Right renal cortex interstitium (tissue), 3 donors: ENCODE measurements at regions not wholly inside any gene's neighbourhood (a gene's known extent, or its start where the extent isn't known, plus 50 kb on each side); places are given as distances from the start of the nearest gene placed in this dataset.
"Not testable (repeated sequence)": the region's sequence is repeated elsewhere in the genome, so short reads cannot be mapped to it uniquely, and the experiment has no call there.

Source experiments
- DNase-seq, 3 donors: peaks; one replicate each; pipeline ENCODE4 v3.0.0-alpha.2; 2013; ENCODE audit warnings: low read depth in 3 of 3, low spot score in 2 of 3

DNA sequence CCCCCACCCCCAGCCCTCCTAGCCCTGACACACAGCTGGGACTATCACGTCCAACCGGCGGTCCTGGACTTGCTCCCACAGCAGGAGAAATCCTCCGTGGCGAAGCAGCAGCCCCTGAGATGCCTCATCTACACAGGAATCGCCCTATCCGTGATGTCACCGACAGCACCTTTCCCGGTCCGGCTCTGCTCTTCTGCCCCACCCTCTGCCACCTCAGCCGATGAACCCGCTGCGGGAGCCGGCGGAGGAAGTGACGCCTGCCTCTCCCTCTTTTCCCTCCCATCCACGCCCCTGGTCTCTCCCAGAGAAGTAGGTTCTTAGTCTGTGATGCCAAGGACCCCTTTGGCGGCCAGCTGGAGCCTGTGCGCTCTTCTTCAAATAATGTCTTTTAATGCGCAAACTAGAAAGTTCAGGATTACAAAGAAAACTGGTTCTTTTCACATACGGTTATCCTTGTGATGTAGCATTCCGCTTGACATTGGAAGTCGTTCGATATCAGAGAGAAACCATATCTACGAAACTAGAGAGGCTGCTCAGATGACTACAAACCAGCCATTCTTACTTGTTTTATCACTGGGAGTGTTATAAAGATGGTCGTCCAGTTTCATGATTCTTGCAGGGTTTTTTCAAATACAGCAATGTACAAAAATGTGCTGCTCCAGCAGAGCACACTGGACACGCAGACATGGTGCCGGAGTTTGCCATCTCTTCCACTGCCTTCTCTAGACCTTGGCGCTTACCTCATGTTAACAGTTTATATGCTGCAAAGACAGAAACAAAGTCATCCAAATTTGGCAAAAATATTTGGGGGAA, 120.3 kb downstream of the PPIAL4G start:
- no peak for DNase-seq

- peak in 1 of 3 donors; percentile 21 for DNase-seq
These were observed 120.9 kb downstream of the PPIAL4G start for GRCh38 chr1:148362216-148362611.

DNA sequence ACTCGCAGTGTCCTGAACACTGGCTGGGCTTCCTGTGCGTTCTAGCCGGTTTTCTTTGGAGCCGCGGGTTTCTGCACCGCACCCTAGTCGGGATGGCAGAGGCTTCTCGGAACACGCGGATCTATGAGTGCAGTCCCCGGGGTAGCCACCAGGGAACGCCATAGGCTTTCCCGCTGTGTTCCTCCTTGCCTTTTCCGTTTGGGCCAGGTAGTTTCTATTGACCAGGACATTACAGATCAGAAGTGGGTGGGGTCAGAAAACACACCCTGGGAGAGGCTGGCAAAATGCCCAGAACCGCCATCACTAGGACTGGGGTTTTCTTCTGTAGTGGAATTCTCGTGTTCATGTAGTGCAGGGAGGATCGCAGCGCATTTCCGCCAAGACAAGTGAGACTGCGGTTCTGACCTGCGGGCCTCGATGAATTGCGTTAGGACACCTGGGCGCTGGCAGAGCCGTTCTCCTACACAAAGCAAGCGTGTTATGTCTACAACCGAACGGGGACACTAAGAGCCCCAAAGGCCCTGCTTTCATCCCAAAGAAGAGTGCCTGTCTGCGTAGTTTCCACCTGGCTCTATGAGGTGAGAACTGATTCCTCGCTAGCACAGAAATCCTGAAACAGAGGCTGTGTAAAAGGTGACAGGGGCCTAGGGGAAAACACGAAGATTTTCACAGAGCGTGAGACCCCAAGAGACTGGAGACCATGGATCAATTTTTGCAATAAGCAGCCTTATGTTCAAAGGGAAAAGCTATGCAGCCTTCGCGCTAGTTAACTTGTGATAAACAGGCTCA, 121.5 kb downstream of the PPIAL4G start:
- DNase-seq, result peak in 1 of 3 donors; percentile 25

- DNase-seq, result no peak
These were observed 126.1 kb downstream of the PPIAL4G start for GRCh38 chr1:148357037-148357436.

DNA sequence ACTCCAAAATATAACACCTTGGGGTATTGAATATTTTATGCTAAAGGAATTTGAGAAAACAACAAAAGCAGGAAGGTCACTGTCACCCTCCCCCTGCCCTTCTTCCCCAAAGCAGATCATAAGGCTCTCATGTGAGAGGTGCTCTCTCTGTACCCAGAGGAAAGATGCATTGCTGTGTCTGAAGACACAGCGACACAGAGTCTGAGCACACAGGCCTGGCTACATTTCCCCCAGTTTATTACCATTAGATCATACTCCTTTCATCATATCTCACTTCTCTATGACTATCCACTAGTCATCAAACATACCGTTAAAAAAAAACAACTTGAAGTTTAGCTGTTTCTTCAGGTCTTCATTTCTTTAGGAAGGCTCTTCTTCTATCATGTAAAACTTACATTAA, 127.1 kb downstream of the PPIAL4G start:
- no peak for DNase-seq

DNA sequence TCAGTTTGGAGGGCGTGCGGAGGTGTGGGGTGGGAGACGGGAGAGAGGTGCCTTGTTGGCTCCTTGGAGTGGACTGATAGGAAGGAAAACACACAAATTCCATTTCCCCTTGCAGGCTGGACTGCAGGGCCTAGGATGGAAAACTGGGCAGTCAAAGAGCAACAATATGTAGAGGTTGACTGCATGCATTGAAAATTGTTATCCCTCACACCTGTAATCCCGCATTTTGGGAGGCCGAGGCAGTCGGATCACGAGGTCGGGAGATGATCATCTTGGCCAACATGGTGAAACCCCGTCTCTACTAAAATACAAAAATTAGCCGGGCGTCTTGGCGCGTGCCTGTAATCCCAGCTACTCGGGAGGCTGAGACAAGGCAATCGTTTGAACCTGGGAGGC, 128.2 kb downstream of the PPIAL4G start:
- no peak for DNase-seq

DNA sequence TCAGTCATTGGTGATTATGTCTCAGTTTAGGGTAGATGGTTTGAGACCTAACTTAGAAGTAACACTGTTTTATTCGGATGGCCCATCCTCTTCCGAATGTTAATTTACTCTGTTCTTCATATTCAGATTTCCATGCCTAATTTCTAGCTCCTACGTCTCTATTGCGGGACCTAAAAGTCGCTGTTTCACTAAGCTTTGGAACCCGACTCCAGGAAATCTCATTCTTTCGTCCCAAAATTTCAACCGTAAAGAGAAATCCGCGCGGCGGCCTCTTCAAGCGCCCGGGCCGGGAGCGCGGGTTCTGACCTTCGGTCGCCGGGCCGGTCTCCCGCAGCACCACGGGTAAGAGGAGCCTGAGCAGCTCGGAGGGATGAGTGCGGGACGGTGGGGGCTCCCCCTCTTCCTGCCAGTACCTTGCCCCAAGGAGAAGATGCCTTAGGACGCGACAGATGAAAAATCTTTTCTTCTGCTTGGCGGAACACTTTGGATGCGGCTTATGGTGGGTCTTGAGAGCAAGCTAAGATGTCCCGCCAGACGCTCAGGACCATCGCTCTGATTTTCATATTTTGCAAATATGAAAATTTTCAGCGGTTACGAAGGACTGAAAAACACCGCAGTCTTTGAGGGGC, 128.7 kb downstream of the PPIAL4G start:
- no peak for DNase-seq

GRCh38 chr1:148353461-148354283, 129.4 kb downstream of the PPIAL4G start:
- DNase-seq, result no peak

DNA sequence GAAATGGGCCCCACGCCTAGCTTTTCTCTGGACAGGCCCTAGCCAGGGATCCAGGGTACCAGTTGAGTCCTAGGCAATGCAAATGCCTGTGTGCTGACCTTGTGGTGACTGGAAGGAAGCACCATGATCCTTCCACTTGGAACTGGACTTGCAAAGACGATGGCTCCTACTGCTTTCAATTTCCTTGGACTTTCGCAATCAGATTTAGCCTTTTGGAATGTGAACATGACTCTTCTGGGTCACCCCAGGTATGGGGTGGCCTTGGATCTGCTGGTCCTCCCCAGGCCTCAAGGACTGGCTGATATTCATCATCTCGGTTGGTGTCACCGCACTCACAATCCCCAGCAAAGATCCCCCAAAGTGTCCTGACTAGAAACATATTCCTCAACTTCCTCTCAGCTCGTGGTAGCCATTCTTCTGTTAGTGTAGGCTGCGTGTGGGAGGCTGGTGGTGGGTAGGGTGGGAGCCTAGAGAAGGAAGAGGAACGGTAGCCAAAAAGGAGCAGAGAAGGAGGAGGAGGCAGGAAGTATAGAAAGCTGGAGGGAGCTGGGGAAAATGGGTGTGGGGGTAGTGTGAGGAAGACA, 130.5 kb downstream of the PPIAL4G start:
- no peak for DNase-seq

- no peak for DNase-seq
These were observed 135.3 kb downstream of the PPIAL4G start for GRCh38 chr1:148347781-148348180.

DNA sequence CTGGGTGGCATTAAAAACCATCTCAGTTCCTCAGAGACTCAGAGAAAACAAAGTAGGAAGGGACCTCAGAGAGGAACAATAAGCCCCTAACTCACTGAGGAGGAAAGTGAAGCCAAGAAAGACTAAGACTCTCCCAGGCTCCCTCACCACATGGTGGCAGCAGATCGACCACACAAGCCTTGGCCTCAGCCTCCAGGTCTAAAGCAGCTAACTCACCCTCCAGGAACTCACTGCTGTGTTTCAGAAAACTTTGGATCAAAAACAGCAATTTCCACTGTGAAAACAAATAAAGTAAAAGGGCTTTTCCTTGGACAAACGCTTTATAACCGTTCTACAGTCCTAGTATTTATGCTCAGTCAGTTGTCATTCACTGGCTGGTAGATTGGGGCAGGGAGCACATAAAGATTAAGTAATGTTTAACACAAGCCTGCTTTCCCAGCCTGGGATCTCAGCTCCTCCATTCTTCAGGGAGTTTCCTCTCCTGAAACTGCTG, 137.4 kb downstream of the PPIAL4G start:
- not testable (repeated sequence) for DNase-seq

DNA sequence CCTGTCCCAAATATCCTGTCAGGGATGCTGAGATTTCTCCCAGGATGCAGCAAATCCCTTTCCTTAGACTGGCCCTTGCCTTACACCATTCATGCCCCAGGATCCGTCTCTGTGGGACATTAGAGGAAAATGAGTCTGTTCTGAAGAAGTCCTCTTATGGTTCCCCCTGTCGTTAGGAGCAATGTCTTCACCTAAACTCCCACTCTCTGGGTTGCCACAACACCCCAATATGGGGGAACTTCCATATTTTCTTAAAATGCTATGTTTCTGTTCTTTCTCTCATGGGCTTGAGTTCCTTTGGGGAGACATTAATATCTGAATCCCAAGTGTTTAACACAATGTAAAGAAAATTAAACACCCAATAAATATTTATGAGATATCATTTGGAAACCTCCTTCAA, 138.5 kb downstream of the PPIAL4G start:
- not testable (repeated sequence) for DNase-seq

GRCh38 chr1:148341729-148342128, 141.4 kb downstream of the PPIAL4G start:
- DNase-seq, result not testable (repeated sequence)

GRCh38 chr1:148336121-148336918, 146.8 kb downstream of the PPIAL4G start:
- DNase-seq, result peak in 1 of 3 donors; percentile 44

DNA sequence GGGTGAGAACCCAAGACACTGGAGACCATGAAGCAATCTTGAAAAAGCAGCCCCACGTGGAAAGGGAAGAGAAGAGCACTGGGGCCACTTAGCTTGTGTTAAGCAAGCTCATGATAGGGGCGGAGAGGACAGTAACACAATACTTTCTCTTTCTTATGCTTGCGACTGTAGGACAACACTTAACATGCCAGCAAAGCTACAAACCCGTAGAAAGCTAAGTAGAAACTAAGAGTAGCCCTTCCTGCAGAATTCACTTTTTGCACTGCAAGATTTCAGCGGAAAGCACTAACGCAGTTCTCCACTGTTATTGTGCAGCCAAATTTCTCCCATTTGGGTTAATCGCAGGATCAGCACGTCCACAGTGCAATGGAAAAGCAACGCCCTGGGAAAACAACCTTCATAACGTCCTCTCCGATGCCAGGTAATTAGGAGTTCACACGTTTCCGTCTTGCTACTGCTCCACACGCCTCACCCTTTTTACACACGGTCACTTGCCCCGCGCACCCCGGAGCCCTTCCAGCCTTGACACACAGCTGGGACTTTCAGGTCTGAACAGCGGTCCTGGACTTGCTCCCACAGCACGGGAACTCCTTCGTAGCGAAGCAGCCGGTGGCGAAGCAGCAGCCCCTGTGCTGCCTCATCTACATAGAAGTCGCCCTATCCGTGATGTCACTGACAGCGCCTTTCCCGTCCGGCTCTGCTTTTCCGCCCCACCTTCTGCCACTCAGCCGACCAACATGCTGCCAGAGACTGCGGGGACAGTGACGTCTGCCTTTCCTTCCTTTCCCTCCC, 148.6 kb downstream of the PPIAL4G start:
- DNase-seq, result peak; percentile 68 to 80 (median 74)

DNA sequence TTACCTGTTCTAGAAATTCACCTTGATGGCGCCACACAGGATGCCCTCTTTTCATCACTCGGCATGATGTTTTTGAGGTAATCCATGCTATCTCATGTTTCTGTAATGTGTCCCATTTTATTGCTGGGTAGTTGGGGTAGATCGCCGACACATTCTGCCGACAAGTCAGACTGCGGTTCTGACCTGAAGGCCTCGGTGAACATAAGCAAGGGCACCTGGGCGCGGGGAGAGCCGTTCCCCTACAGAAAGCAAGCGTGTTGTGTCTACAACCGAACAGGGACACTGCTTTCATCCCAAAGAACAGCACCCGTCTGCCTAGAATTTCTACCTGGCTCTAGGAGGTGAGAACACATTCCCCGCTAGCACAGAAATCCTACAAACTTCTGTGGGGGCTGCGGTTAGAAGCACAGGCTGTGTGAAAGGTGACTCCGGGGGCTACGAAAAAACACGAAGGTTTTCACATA, 149.2 kb downstream of the PPIAL4G start:
- no peak for DNase-seq

- no peak for DNase-seq
These were observed 154.2 kb downstream of the PPIAL4G start for GRCh38 chr1:148328884-148329283.

DNA sequence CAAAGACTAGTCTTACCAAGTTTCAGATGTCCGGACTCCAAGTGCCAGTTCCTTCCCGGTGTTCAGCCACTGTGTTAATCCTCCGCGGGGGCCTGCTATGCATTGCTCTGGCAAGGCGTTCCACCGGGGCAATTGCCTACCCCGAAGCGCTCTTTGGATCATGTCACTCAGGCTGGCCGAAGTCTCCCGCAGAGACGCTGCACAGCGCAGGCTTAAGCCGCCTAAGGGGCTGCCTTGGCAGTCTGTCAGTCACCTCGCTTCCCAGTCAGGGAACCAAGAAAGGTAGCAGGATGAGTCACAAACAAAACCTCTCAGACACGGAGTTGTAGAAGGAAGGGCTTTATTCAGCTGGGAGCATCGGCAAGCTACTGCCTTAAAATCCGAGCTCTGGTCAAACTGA, 158.1 kb downstream of the PPIAL4G start:
- DNase-seq, result not testable (repeated sequence)
